ENCODE measurements at regions not wholly inside any gene's neighbourhood (a gene's known extent, or its start where the extent isn't known, plus 50 kb on each side); places are given as distances from the start of the nearest gene placed in this dataset.

- Histone ChIP-seq H3K27ac (no peak overlapping the region), H3K4me1 (no peaks in the 10 kb centered on the region), H3K36me3 (no peaks in the 10 kb centered on the region), H3K4me3 (no peak overlapping the region), H3K9me3 (no peaks in the 10 kb centered on the region), H3K27me3 (peaks cover 0 to 4% of the 10 kb centered on the region in 2 donors)
- DNase-seq, result no peak
- intact Hi-C loops (cut with DNase I; ENCODE audit: low total_unique reads), result no loop called here
- no peak for TF ChIP-seq CTCF (IDR thresholded peaks at IDR 0.05)
Measured at GRCh38 chr10:70939441-70940003, 51.2 kb upstream of the PCBD1 start.

- TF ChIP-seq CTCF (IDR thresholded peaks at IDR 0.05), result no peak
- Histone ChIP-seq H3K27ac (no peak overlapping the region), H3K9me3 (no peaks in the 10 kb centered on the region), H3K27me3 (no peaks in the 10 kb centered on the region), H3K4me1 (no peaks in the 10 kb centered on the region), H3K4me3 (no peak overlapping the region), H3K36me3 (no peaks in the 10 kb centered on the region)
- intact Hi-C loops (cut with DNase I; ENCODE audit: low total_unique reads), result no loop called here
- DNase-seq, result no peak
Measured at GRCh38 chr10:70940834-70941568, 52.6 kb upstream of the PCBD1 start.

- Histone ChIP-seq H3K9me3 (no peaks in the 10 kb centered on the region), H3K27ac (no peak overlapping the region), H3K27me3 (no peaks in the 10 kb centered on the region), H3K4me1 (no peaks in the 10 kb centered on the region), H3K36me3 (no peaks in the 10 kb centered on the region), H3K4me3 (no peak overlapping the region)
- DNase-seq, result no peak
- no peak for TF ChIP-seq CTCF (IDR thresholded peaks at IDR 0.05)
- intact Hi-C loops (cut with DNase I; ENCODE audit: low total_unique reads), result no loop called here
Measured at GRCh38 chr10:70942125-70942524, 53.8 kb upstream of the PCBD1 start.

- DNase-seq, result no peak
- Histone ChIP-seq H3K36me3 (no peaks in the 10 kb centered on the region), H3K4me3 (no peak overlapping the region), H3K27me3 (no peaks in the 10 kb centered on the region), H3K9me3 (no peaks in the 10 kb centered on the region), H3K27ac (no peak overlapping the region), H3K4me1 (no peaks in the 10 kb centered on the region)
- TF ChIP-seq CTCF (IDR thresholded peaks at IDR 0.05), result no peak
- intact Hi-C loops (cut with DNase I; ENCODE audit: low total_unique reads), result no loop called here
Measured at GRCh38 chr10:70942725-70943124, 54.4 kb upstream of the PCBD1 start.

GRCh38 chr10:70943249-70943648 is 54.9 kb upstream of the PCBD1 start:
- H3K27ac ChIP-seq, result no peak overlapping the region
- no peak for TF ChIP-seq CTCF (IDR thresholded peaks at IDR 0.05)
- intact Hi-C loops (cut with DNase I; ENCODE audit: low total_unique reads), result no loop called here
- no peaks in the 10 kb centered on the region for H3K36me3 ChIP-seq
- no peaks in the 10 kb centered on the region for H3K9me3 ChIP-seq
- no peak for DNase-seq
- H3K27me3 ChIP-seq, result no peaks in the 10 kb centered on the region
- H3K4me1 ChIP-seq, result no peaks in the 10 kb centered on the region
- no peak overlapping the region for H3K4me3 ChIP-seq
